ENCODE measurements at regions not wholly inside any gene's neighbourhood (a gene's known extent, or its start where the extent isn't known, plus 50 kb on each side); places are given as distances from the start of the nearest gene placed in this dataset.

GRCh38 chr20:23273776-23274175 lies 76.8 kb upstream of the NXT1 start:
- Histone ChIP-seq H3K27me3 (ENCODE audit: control insufficient read depth, insufficient read depth, low read length) (no peaks in the 10 kb centered on the region), H3K4me3 (ENCODE audit: low read length) (no peak overlapping the region), H3K36me3 (ENCODE audit: control insufficient read depth, insufficient read depth, low read length) (no peaks in the 10 kb centered on the region), H3K4me1 (ENCODE audit: control insufficient read depth, insufficient read depth, low read length) (no peaks in the 10 kb centered on the region), H3K27ac (ENCODE audit: low read depth, low read length) (no peak overlapping the region), H3K9ac (ENCODE audit: low read length) (no peak overlapping the region)

GRCh38 chr20:23272176-23273029 lies 78.2 kb upstream of the NXT1 start:
- H3K27me3 ChIP-seq (ENCODE audit: control insufficient read depth, insufficient read depth, low read length), result no peaks in the 10 kb centered on the region
- H3K4me3 ChIP-seq (ENCODE audit: low read length), result no peak overlapping the region
- H3K27ac ChIP-seq (ENCODE audit: low read depth, low read length), result no peak overlapping the region
- no peaks in the 10 kb centered on the region for H3K36me3 ChIP-seq (ENCODE audit: control insufficient read depth, insufficient read depth, low read length)
- no peaks in the 10 kb centered on the region for H3K4me1 ChIP-seq (ENCODE audit: control insufficient read depth, insufficient read depth, low read length)
- no peak overlapping the region for H3K9ac ChIP-seq (ENCODE audit: low read length)

GRCh38 chr20:23270382-23270911 lies 80.1 kb upstream of the NXT1 start:
- H3K27ac ChIP-seq (ENCODE audit: low read depth, low read length), result no peak overlapping the region

GRCh38 chr20:23269954-23270353 lies 80.6 kb upstream of the NXT1 start:
- no peaks in the 10 kb centered on the region for H3K36me3 ChIP-seq (ENCODE audit: control insufficient read depth, insufficient read depth, low read length)
- H3K4me1 ChIP-seq (ENCODE audit: control insufficient read depth, insufficient read depth, low read length), result no peaks in the 10 kb centered on the region
- H3K27me3 ChIP-seq (ENCODE audit: control insufficient read depth, insufficient read depth, low read length), result no peaks in the 10 kb centered on the region
- H3K9ac ChIP-seq (ENCODE audit: low read length), result no peak overlapping the region
- H3K4me3 ChIP-seq (ENCODE audit: low read length), result no peak overlapping the region
- H3K27ac ChIP-seq (ENCODE audit: low read depth, low read length), result no peak overlapping the region

More at GRCh38 chr20:23270382-23270911, 80.1 kb upstream of the NXT1 start:
- no peaks in the 10 kb centered on the region for H3K27me3 ChIP-seq (ENCODE audit: control insufficient read depth, insufficient read depth, low read length)
- H3K4me3 ChIP-seq (ENCODE audit: low read length), result no peak overlapping the region
- H3K4me1 ChIP-seq (ENCODE audit: control insufficient read depth, insufficient read depth, low read length), result no peaks in the 10 kb centered on the region
- H3K36me3 ChIP-seq (ENCODE audit: control insufficient read depth, insufficient read depth, low read length), result no peaks in the 10 kb centered on the region
- H3K9ac ChIP-seq (ENCODE audit: low read length), result no peak overlapping the region

- Histone ChIP-seq H3K4me3 (ENCODE audit: low read length) (no peak overlapping the region), H3K9ac (ENCODE audit: low read length) (no peak overlapping the region), H3K27me3 (ENCODE audit: control insufficient read depth, insufficient read depth, low read length) (no peaks in the 10 kb centered on the region), H3K36me3 (ENCODE audit: control insufficient read depth, insufficient read depth, low read length) (no peaks in the 10 kb centered on the region), H3K4me1 (ENCODE audit: control insufficient read depth, insufficient read depth, low read length) (no peaks in the 10 kb centered on the region), H3K27ac (ENCODE audit: low read depth, low read length) (no peak overlapping the region)
Observed at GRCh38 chr20:23268792-23269354, 81.7 kb upstream of the NXT1 start.

- H3K9ac ChIP-seq (ENCODE audit: low read length), result no peak overlapping the region
- no peak overlapping the region for H3K27ac ChIP-seq (ENCODE audit: low read depth, low read length)
- H3K36me3 ChIP-seq (ENCODE audit: control insufficient read depth, insufficient read depth, low read length), result no peaks in the 10 kb centered on the region
- H3K27me3 ChIP-seq (ENCODE audit: control insufficient read depth, insufficient read depth, low read length), result no peaks in the 10 kb centered on the region
- no peaks in the 10 kb centered on the region for H3K4me1 ChIP-seq (ENCODE audit: control insufficient read depth, insufficient read depth, low read length)
- no peak overlapping the region for H3K4me3 ChIP-seq (ENCODE audit: low read length)
Observed at GRCh38 chr20:23267909-23268308, 82.7 kb upstream of the NXT1 start.

- no peaks in the 10 kb centered on the region for H3K27me3 ChIP-seq (ENCODE audit: control insufficient read depth, insufficient read depth, low read length)
- no peak overlapping the region for H3K9ac ChIP-seq (ENCODE audit: low read length)
- no peak overlapping the region for H3K27ac ChIP-seq (ENCODE audit: low read depth, low read length)
- no peaks in the 10 kb centered on the region for H3K4me1 ChIP-seq (ENCODE audit: control insufficient read depth, insufficient read depth, low read length)
- no peaks in the 10 kb centered on the region for H3K36me3 ChIP-seq (ENCODE audit: control insufficient read depth, insufficient read depth, low read length)
- no peak overlapping the region for H3K4me3 ChIP-seq (ENCODE audit: low read length)
Observed at GRCh38 chr20:23266530-23267398, 83.8 kb upstream of the NXT1 start.

- no peak overlapping the region for H3K27ac ChIP-seq (ENCODE audit: low read depth, low read length)
- H3K36me3 ChIP-seq (ENCODE audit: control insufficient read depth, insufficient read depth, low read length), result no peaks in the 10 kb centered on the region
- no peak overlapping the region for H3K4me3 ChIP-seq (ENCODE audit: low read length)
- H3K4me1 ChIP-seq (ENCODE audit: control insufficient read depth, insufficient read depth, low read length), result no peaks in the 10 kb centered on the region
- no peak overlapping the region for H3K9ac ChIP-seq (ENCODE audit: low read length)
- H3K27me3 ChIP-seq (ENCODE audit: control insufficient read depth, insufficient read depth, low read length), result no peaks in the 10 kb centered on the region
Observed at GRCh38 chr20:23265226-23265625, 85.4 kb upstream of the NXT1 start.

GRCh38 chr20:23264545-23264944 lies 86.0 kb upstream of the NXT1 start:
- no peaks in the 10 kb centered on the region for H3K27me3 ChIP-seq (ENCODE audit: control insufficient read depth, insufficient read depth, low read length)
- H3K9ac ChIP-seq (ENCODE audit: low read length), result no peak overlapping the region
- no peaks in the 10 kb centered on the region for H3K36me3 ChIP-seq (ENCODE audit: control insufficient read depth, insufficient read depth, low read length)
- no peak overlapping the region for H3K4me3 ChIP-seq (ENCODE audit: low read length)
- H3K4me1 ChIP-seq (ENCODE audit: control insufficient read depth, insufficient read depth, low read length), result no peaks in the 10 kb centered on the region
- H3K27ac ChIP-seq (ENCODE audit: low read depth, low read length), result no peak overlapping the region

GRCh38 chr20:23260181-23260840 lies 90.3 kb upstream of the NXT1 start:
- Histone ChIP-seq H3K27ac (ENCODE audit: low read depth, low read length) (no peak overlapping the region), H3K4me1 (ENCODE audit: control insufficient read depth, insufficient read depth, low read length) (no peaks in the 10 kb centered on the region), H3K27me3 (ENCODE audit: control insufficient read depth, insufficient read depth, low read length) (no peaks in the 10 kb centered on the region), H3K36me3 (ENCODE audit: control insufficient read depth, insufficient read depth, low read length) (no peaks in the 10 kb centered on the region), H3K4me3 (ENCODE audit: low read length) (no peak overlapping the region), H3K9ac (ENCODE audit: low read length) (no peak overlapping the region)

- Histone ChIP-seq H3K36me3 (ENCODE audit: control insufficient read depth, insufficient read depth, low read length) (no peaks in the 10 kb centered on the region), H3K4me3 (ENCODE audit: low read length) (no peak overlapping the region), H3K27ac (ENCODE audit: low read depth, low read length) (no peak overlapping the region), H3K4me1 (ENCODE audit: control insufficient read depth, insufficient read depth, low read length) (no peaks in the 10 kb centered on the region), H3K9ac (ENCODE audit: low read length) (no peak overlapping the region), H3K27me3 (ENCODE audit: control insufficient read depth, insufficient read depth, low read length) (no peaks in the 10 kb centered on the region)
Observed at GRCh38 chr20:23258747-23259121, 91.9 kb upstream of the NXT1 start.

Data from rectal smooth muscle tissue (tissue), 1 donor.